NCI-H2227 treated with DMSO at 0.1 percent for 48 hours (cell line): ENCODE measurements at regions not wholly inside any gene's neighbourhood (a gene's known extent, or its start where the extent isn't known, plus 50 kb on each side); places are given as distances from the start of the nearest gene placed in this dataset.
"Not testable (repeated sequence)": the region's sequence is repeated elsewhere in the genome, so short reads cannot be mapped to it uniquely, and the experiment has no call there.

ENCODE experiments used
- DNase-seq: peaks from one replicate; lab custom pipeline; 2025; lab: John Stamatoyannopoulos, UW

DNA sequence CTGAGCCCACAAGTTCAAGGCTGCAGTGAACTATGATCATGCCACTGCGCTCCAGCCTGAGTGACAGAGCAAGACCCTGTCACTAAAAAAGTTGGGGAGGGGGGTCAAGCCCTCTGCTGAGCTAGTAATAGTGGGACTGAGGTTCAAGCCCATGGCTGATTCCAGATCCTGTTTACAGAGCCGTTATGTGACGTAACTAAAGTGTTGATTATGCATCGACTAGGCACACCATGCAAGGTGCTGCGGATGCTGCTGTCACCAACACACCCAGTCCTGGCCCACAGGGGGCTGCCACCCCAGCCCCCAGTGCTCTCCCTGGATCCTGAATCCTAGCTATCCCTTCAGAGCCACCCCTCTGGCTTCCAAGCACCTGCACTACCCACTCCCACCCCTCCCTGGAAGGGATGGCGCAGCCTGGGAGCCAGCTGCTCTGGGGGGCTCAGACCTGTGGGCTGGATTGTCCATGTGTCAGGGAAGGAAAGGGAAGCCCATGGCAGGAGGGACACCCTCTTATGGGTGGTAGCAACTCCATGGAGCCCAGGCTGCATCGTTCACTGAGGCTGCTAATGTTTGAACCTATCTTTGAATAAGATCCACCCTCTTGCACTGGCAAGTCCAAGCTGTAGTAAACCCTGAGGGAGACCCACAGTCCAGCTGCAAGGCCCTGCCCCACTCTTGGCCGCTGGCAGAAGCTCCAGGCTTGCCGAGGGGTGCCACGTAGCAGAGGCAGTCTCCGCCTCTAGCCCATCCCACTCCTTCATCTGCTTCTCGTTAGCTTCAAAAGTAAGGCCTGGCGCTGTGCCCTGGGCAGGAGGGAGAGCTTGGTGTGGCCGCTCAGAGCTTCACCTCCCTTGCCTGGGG, 95.0 kb downstream of the SNX5 start:
- DNase-seq: peak; percentile 64

DNA sequence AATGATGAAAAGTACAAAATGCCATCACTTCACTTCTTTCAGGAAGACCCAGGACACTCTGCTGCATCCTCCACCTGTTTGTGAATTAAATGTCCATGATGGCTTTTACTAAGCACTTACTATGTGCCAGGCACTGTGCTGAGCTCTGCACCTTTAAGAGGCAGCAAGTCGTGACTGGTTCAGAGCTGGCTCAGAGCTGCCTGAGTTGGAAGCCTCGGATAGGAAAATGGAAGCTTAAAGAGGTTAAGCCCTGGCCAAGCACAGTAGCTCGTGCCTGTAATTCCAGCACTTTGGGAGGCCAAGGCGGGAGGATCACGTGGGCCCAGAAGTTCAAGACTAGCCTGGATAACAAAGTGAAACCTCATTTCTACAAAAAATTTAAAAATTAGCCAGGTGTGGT, 95.6 kb downstream of the SNX5 start:
- DNase-seq: no peak

GRCh38 chr20:17872434-17872833, 96.2 kb downstream of the SNX5 start:
- DNase-seq: no peak

DNA sequence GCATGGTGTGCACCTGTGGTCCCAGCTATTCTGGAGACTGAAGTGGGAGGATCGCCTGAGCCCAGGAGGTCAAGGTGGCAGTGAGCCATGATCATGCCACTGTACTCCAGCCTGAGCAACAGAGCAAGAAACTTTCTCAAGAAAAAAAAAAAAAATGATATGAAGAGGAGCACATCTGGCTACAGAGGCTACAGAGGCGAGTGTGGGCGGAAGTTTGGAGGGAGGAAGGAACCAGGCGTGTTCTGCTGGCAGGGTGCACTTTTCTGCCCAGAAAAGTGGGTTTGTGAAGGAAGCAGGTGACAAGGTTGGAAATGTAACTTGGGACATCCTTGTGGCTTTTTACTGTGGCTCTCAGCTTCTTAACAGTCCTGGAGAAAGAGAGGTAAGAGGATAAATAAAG, 96.7 kb downstream of the SNX5 start:
- no peak for DNase-seq

- no peak for DNase-seq
These were observed 97.4 kb downstream of the SNX5 start for GRCh38 chr20:17871181-17871580.

DNA sequence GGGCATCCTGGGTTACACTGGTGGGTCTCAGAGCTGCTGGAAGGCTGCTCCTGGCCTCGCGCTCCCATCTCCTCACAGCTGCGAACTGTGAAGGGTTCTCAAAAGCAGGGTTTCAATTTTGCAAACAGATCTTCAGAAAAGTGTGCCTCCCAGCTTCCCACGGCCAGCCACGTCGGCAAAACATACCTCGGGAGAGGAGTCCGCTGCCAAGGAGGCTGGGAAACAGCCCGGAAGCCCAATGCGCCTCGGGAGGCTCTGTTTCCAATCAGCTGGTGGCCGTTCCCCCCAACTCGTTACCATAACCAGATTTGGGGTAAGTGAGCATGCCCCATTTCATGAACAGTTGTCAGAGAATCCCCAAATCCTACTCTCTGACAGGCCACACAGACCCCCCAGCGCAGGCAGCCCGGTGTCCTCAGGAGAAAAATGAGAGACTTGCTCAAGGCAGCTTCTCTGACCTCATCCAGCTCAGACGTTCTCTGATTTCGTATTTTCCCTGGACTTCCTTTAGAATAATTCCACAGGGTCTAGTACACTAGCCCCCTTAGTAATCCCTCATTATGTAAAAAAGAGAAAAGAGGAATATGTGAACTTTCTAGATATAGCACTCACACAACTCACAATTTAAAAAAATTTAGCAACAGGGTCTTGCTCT, 98.4 kb downstream of the SNX5 start:
- DNase-seq: no peak

GRCh38 chr20:17869295-17869994, 99.1 kb downstream of the SNX5 start:
- DNase-seq: no peak

- no peak for DNase-seq
These were observed 99.8 kb downstream of the SNX5 start for GRCh38 chr20:17868700-17869231.

GRCh38 chr20:17868151-17868550, 100.4 kb downstream of the SNX5 start:
- no peak for DNase-seq

- peak; percentile 21 for DNase-seq
These were observed 101.3 kb downstream of the SNX5 start for GRCh38 chr20:17867131-17867925.

- no peak for DNase-seq
These were observed 102.2 kb downstream of the SNX5 start for GRCh38 chr20:17866234-17867001.

GRCh38 chr20:17863577-17864292, 104.9 kb downstream of the SNX5 start:
- DNase-seq: no peak

- no peak for DNase-seq
These were observed 105.4 kb downstream of the SNX5 start for GRCh38 chr20:17863209-17863576.

DNA sequence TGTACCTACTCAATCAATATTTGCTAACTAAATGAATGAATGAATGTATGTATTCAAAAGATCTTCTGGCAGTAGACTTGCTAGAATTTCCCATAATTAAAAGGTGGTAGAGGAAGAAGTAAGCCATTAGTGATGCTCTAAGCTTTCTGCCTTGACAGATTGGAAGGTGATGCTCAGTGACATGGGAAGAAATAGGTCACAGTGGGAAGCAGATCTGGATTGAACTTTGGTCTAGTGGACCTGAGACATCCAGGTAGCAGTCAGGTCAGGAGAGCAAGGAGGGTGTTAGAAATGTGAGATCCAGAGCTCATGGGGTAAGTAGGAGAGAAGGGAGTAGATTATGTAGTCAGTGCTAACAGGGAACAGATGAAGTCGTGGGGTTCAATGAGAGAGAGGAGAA, 106.4 kb downstream of the SNX5 start:
- no peak for DNase-seq

DNA sequence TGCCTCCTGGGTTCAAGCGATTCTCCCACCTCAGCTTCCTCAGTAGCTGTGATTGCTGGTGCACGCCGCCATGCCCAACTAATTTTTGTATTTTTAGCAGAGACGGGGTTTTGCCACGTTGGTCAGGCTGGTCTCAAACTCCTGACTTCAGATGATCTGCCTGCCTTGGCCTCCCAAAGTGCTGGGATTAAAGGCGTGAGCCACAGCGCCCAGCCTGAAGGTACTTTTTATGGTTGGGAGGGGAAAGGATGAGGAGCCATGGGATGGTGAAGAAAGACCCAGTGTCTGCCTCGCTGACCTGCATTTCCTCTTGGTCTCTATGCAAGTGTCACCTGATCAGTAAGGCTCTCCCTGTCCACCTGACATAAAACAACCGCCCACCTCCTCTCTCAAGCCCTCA, 107.0 kb downstream of the SNX5 start:
- DNase-seq: not testable (repeated sequence)

GRCh38 chr20:17860301-17861197, 108.0 kb downstream of the SNX5 start:
- no peak for DNase-seq

GRCh38 chr20:17859616-17860232, 108.9 kb downstream of the SNX5 start:
- DNase-seq: no peak

GRCh38 chr20:17859002-17859615, 109.5 kb downstream of the SNX5 start:
- DNase-seq: no peak
